IMR-90 (cell line): ENCODE measurements at regions not wholly inside any gene's neighbourhood (a gene's known extent, or its start where the extent isn't known, plus 50 kb on each side); places are given as distances from the start of the nearest gene placed in this dataset.

Source experiments
- ATAC-seq: fragments of 200-7000 bp; cut with Tn5 transposase; 2 replicates; pipeline ENCODE4 v1.9.1; 2020; ENCODE audit warnings: low read depth, mild to moderate bottlenecking, moderate library complexity
- BruUV-seq: library from RNA; stranded (reverse); fragments of 400-500 nt; replicated peaks from 2 replicates; lab custom pipeline; 2021; lab: Mats Ljungman, UMichigan
- CTCF ChIA-PET: fragments of 300-600 bp; formaldehyde crosslinking; extraction: SDS; loops from one replicate; lab custom pipeline; 2021; ENCODE audit warnings: antibody characterized with exemption; lab: Yijun Ruan, JAX
- POLR2A ChIA-PET: fragments of 300-600 bp; sonication (Branson Sonifier 250); formaldehyde crosslinking; loops from one replicate; lab custom pipeline; 2022; ENCODE audit warnings: antibody characterized with exemption; ENCODE audit not compliant: unreplicated experiment; lab: Charles Lee
- DNase-seq: peaks from one replicate; pipeline ENCODE4 v3.0.0; 2013
- H2AFZ ChIP-seq: replicated peaks from 2 replicates; pipeline ENCODE3; 2013; ENCODE audit warnings: low read length, mild to moderate bottlenecking; ENCODE audit not compliant: poor library complexity
- H2AK5ac ChIP-seq: 2 replicates; pipeline ENCODE4 v1.6.1; 2013; ENCODE audit warnings: low read depth, low read length, inconsistent platforms
- H2AK9ac ChIP-seq: replicated peaks from 2 replicates; pipeline ENCODE3; 2013; ENCODE audit warnings: mild to moderate bottlenecking, low read depth, low read length, moderate library complexity; ENCODE audit not compliant: poor library complexity
- H2BK120ac ChIP-seq: 2 replicates; pipeline ENCODE4 v1.6.1; 2013; ENCODE audit warnings: low read depth, low read length, inconsistent platforms
- H2BK15ac ChIP-seq: 3 replicates; pipeline ENCODE4 v1.6.1; 2013; ENCODE audit warnings: low read depth, low read length, inconsistent platforms
- H2BK20ac ChIP-seq: 2 replicates; pipeline ENCODE4 v1.6.1; 2013; ENCODE audit warnings: low read depth, mild to moderate bottlenecking, inconsistent platforms, low read length, moderate library complexity
- H2BK5ac ChIP-seq: 2 replicates; pipeline ENCODE4 v1.6.1; 2013; ENCODE audit warnings: mild to moderate bottlenecking, low read depth, low read length, inconsistent platforms; ENCODE audit not compliant: poor library complexity, severe bottlenecking
- H3K14ac ChIP-seq: replicated peaks from 2 replicates; pipeline ENCODE4 v1.6.1; 2013; ENCODE audit warnings: low read depth, low read length, inconsistent platforms
- H3K18ac ChIP-seq: 2 replicates; pipeline ENCODE4 v1.6.1; 2013; ENCODE audit warnings: low read depth, low read length, control low read depth
- H3K23ac ChIP-seq: 2 replicates; pipeline ENCODE4 v1.6.1; 2013; ENCODE audit warnings: low read depth, low read length, inconsistent platforms
- H3K27ac ChIP-seq: 2 replicates; pipeline ENCODE4 v1.5.1; 2013; ENCODE audit warnings: mild to moderate bottlenecking, control low read depth, low read length; ENCODE audit not compliant: insufficient read depth
- H3K27me3 ChIP-seq: 2 replicates; pipeline ENCODE4 v1.6.1; 2013; ENCODE audit warnings: low read length; ENCODE audit not compliant: control insufficient read depth, insufficient read depth
- H3K36me3 ChIP-seq: 2 replicates; pipeline ENCODE4 v1.6.1; 2013; ENCODE audit warnings: low read length, mixed read lengths; ENCODE audit not compliant: control insufficient read depth, insufficient read depth
- H3K4ac ChIP-seq: 2 replicates; pipeline ENCODE4 v1.6.1; 2013; ENCODE audit warnings: low read depth, low read length, inconsistent platforms
- H3K4me1 ChIP-seq: 2 replicates; pipeline ENCODE4 v1.6.1; 2013; ENCODE audit warnings: low read length, mixed read lengths; ENCODE audit not compliant: control insufficient read depth, insufficient read depth
- H3K4me2 ChIP-seq: 2 replicates; pipeline ENCODE4 v1.6.1; 2013; ENCODE audit warnings: low read depth, mild to moderate bottlenecking, control low read depth, low read length, moderate library complexity
- H3K4me3 ChIP-seq: 2 replicates; pipeline ENCODE4 v1.5.1; 2013; ENCODE audit warnings: low read depth, mild to moderate bottlenecking, control low read depth, low read length, moderate library complexity; ENCODE audit not compliant: insufficient read depth
- H3K56ac ChIP-seq: 2 replicates; pipeline ENCODE4 v1.6.1; 2013; ENCODE audit warnings: low read length, inconsistent platforms; ENCODE audit not compliant: insufficient read depth; ENCODE audit errors: extremely low read depth
- H3K79me1 ChIP-seq, 2 experiments: 2 replicates each; pipeline ENCODE4 v1.6.1; 2013; ENCODE audit warnings: low read length in 2 of 2, inconsistent platforms in 1 of 2, low read depth in 1 of 2
- H3K9ac ChIP-seq: 2 replicates; pipeline ENCODE4 v1.6.1; 2013; ENCODE audit warnings: low read depth, low read length, control low read depth
- H3K9me1 ChIP-seq: 2 replicates; pipeline ENCODE4 v1.6.1; 2013; ENCODE audit warnings: low read length, inconsistent platforms; ENCODE audit not compliant: insufficient read depth
- H3K9me3 ChIP-seq: 2 replicates; pipeline ENCODE4 v1.6.1; 2013; ENCODE audit warnings: low read length; ENCODE audit not compliant: control insufficient read depth, insufficient read depth
- H4K20me1 ChIP-seq: 2 replicates; pipeline ENCODE4 v1.6.1; 2013; ENCODE audit warnings: low read length, inconsistent platforms; ENCODE audit not compliant: insufficient read depth
- H4K5ac ChIP-seq: 2 replicates; pipeline ENCODE4 v1.6.1; 2013; ENCODE audit warnings: mild to moderate bottlenecking, low read depth, low read length, control low read depth
- H4K8ac ChIP-seq, 2 experiments: 2 replicates each; pipeline ENCODE4 v1.6.1; 2013; ENCODE audit warnings: low read depth in 2 of 2, low read length in 2 of 2, control low read depth in 1 of 2, inconsistent platforms in 1 of 2
- H4K91ac ChIP-seq: 2 replicates; pipeline ENCODE4 v1.6.1; 2013; ENCODE audit warnings: low read depth, low read length, inconsistent platforms; ENCODE audit not compliant: insufficient read depth
- CEBPB ChIP-seq: IDR thresholded peaks from 2 replicates; pipeline ENCODE4 v1.6.1; 2012; ENCODE audit warnings: low read depth, low read length, improper control_type of control experiment
- CHD1 ChIP-seq: IDR thresholded peaks from 2 replicates; pipeline ENCODE4 v1.6.1; 2012; ENCODE audit warnings: low read depth, low read length, improper control_type of control experiment
- MAFK ChIP-seq: IDR thresholded peaks from 2 replicates; pipeline ENCODE4 v1.6.1; 2012; ENCODE audit warnings: low read depth, low read length, improper control_type of control experiment
- POLR2A ChIP-seq: IDR thresholded peaks from 2 replicates; pipeline ENCODE4 v1.6.1; 2012; ENCODE audit warnings: mild to moderate bottlenecking, low read depth, low read length
- RAD21 ChIP-seq: IDR thresholded peaks from 2 replicates; pipeline ENCODE4 v1.6.1; 2012; ENCODE audit warnings: low read length, improper control_type of control experiment
- USF2 ChIP-seq: fragments of 150-350 bp; IDR thresholded peaks from 2 replicates; pipeline ENCODE4 v1.6.1; 2017; ENCODE audit warnings: mild to moderate bottlenecking, antibody characterized with exemption, low read length, low read depth
- WGBS, 2 experiments: methylation state at CpG; one replicate each; pipeline versions ENCODE4 v1.1.5 to v1.1.7; 2013; ENCODE audit warnings: missing lambda C conversion rate in 2 of 2; ENCODE audit not compliant: insufficient read length in 1 of 2; ENCODE audit errors: extremely low coverage in 2 of 2; 5-methylcytosine and 5-hydroxymethylcytosine counted together
- dilution Hi-C: fragments of 300-500 bp; cut with HindIII; formaldehyde crosslinking; loops from one replicate; pipeline ENCODE4 v1.14.3; 2018; ENCODE audit warnings: low sequenced_read_pairs; ENCODE audit not compliant: unreplicated experiment
- in situ Hi-C: fragments of 300-500 bp; cut with MboI; formaldehyde crosslinking; loops from 3 replicates; pipeline ENCODE4 v1.14.3; 2019; ENCODE audit warnings: low sequenced_read_pairs, inconsistent platforms, mixed read lengths
- intact Hi-C: fragments of 100-400 bp; cut with micrococcal nuclease; formaldehyde crosslinking; loops from 2 replicates; pipeline ENCODE4 v1.10.0; 2022

GRCh38 chr3:40994611-40995010, 204.7 kb upstream of the CTNNB1 start:
- Histone ChIP-seq H3K27me3 (peaks cover 3% of the 10 kb centered on the region; the same call in 1 of the 2 replicates), H3K9me1 (no peaks in the 10 kb centered on the region), H2AK5ac (no peak overlapping the region), H3K14ac (no peak overlapping the region), H2BK15ac (no peak overlapping the region), H2BK5ac (no peak overlapping the region), H4K20me1 (no peaks in the 10 kb centered on the region), H3K36me3 (no peaks in the 10 kb centered on the region), H4K5ac (no peak overlapping the region), H3K4me1 (no peaks in the 10 kb centered on the region), H2AFZ (no peak overlapping the region), H3K23ac (no peak overlapping the region), H3K56ac (no peak overlapping the region), H4K8ac (no peak overlapping the region), H2BK20ac (no peak overlapping the region), H2BK120ac (no peak overlapping the region), H3K4ac (no peak overlapping the region), H3K27ac (no peak overlapping the region), H3K79me1 (no peaks in the 10 kb centered on the region), H2AK9ac (no peak overlapping the region), H3K4me3 (no peak overlapping the region), H3K9me3 (no peaks in the 10 kb centered on the region), H3K4me2 (no peak overlapping the region), H4K91ac (no peak overlapping the region), H3K9ac (no peak overlapping the region), H3K18ac (no peak overlapping the region)
- DNase-seq (no peak), ATAC-seq (no peak)
- ChIA-PET CTCF (interaction anchor here (0.6 to 0.7 kb wide), 3 partner anchors 154 to 803 kb away, joined by 3 to 5 read pairs (median 3); no protein-coding TSS in a partner anchor), POLR2A (no interaction called here)
- intact Hi-C loops = no loop called here
- no peak for TF ChIP-seq CHD1
- no peak for TF ChIP-seq USF2
- no peak for TF ChIP-seq POLR2A
- TF ChIP-seq MAFK = no peak
- no peak for TF ChIP-seq CEBPB
- TF ChIP-seq RAD21 = no peak
- dilution Hi-C loops = no loop called here
- BruUV-seq = no TSS peak
- in situ Hi-C loops = no loop called here
- WGBS, 2 experiments = no CpG with 5 or more reads among the region's 1 CpG
